HPDE6-E6E7 (cell line): ENCODE measurements at regions not wholly inside any gene's neighbourhood (a gene's known extent, or its start where the extent isn't known, plus 50 kb on each side); places are given as distances from the start of the nearest gene placed in this dataset.
"Not testable (repeated sequence)": the region's sequence is repeated elsewhere in the genome, so short reads cannot be mapped to it uniquely, and the experiment has no call there.

ENCODE experiments used
- DNase-seq: peaks from one replicate; pipeline ENCODE4 v3.0.0; 2011; ENCODE audit warnings: missing footprints; ENCODE audit errors: extremely low spot score

DNA sequence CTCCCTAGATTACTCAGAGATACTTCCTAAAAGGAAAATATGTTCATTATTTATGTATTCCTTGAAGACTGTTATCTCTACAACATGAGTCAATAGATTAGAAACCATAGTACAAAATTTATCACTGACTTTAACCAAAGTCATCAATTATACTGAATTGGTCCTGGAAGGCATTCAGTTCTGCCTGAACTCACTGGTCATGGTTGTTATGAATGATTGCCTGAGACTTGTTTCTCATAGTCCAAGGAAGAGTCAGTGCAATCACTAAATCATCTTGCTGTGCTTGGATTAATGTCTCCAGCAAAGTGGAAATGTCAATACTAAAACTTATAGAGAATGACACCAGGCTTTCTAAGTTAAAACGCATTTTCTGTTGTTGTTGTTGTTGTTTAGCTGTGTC, 878.6 kb upstream of the MANEA start:
- DNase-seq: no peak

DNA sequence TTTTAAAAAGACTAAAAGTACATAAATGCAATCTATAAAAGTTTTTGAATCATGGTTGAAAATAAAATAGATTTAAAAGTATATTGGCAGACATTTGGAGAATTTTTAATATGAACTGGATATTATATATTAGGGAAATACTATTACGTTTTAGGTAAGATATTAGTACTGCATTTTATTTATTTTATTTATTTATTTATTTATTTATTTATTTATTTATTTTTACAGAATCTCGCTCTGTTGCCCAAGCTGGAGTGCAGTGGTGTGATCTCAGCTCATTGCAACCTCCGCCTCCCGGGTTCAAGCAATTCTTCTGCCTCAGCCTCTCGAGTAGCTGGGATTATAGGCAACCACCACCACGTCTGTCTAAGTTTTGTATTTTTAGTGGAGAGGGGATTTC, 890.1 kb upstream of the MANEA start:
- not testable (repeated sequence) for DNase-seq

DNA sequence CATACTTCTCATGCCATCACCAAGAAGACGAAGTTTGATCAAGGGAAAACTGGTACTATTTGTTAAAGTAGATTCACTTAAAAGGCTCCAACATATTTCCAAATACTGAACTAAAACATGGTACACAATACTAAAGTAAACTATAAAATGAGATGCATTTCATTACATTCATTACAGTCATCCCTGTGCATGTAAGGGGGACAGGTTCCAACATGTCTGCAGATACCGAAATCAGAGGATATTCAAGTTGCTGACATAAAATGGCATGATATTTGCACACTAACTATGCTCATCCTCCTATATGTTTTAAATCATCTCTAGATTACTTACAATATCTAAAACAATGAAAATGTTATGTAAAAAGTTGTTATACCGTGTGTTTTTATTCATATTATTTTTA, 893.9 kb upstream of the MANEA start:
- DNase-seq: peak; percentile 8

DNA sequence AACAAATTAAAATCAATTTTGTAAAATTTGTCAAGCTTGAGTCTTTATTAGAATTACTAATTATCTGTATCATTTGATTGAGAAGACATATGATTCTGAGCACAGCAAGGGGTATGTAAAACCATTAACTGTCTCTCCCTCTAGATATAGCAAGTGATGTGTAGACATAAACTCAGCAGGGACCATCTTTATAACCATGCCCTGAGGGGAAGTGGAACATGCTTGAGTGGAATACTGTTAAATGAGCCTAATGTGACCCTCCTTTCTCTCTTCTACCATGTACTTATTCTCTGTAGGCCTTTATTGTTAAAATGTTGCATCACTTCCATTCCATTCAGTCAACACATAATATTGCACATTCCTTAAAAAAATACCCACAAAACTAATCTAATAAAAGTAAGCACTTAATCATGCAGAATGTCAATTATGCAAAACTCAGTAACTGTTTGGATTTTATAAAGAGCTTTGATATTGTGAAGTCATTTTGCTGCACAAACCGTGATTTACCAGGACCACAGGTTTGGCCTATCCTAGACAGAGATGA, 896.6 kb upstream of the MANEA start:
- no peak for DNase-seq

DNA sequence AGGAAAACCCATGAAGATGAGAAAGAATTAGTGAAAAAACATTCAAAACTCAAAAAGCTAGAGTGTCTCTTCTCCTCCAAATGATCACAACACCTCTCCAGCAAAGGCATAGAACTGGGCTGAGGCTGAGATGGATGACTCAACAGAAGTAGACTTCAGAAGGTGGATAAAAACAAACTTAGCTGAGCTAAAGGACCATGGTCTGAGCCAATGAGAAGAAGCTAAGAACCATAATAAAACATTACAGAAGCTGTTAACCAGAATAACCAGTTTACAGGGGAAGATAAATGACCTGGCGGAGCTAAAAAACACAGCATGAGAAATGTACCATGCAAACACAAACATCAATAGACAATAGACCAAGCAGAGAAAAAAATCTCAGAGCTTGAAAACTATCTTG, 904.1 kb upstream of the MANEA start:
- no peak for DNase-seq

DNA sequence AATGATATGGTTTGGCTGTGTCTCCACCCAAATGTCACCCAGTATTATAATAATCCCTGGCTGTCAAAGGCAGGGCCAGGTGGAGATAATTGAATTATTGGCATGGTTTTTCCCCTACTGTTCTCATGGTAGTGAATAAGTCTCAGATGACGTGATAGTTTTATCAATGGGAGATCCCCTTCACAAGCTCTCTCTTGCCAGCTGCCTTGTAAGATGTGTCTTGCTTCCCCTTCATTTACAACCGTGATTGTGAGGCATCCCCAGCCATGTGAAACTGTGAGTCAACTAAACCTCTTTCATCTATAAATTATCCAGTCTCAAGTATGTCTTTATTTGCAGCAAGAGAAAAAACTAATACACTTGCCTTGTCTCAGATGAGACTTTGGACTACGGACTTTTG, 907.3 kb upstream of the MANEA start:
- no peak for DNase-seq

DNA sequence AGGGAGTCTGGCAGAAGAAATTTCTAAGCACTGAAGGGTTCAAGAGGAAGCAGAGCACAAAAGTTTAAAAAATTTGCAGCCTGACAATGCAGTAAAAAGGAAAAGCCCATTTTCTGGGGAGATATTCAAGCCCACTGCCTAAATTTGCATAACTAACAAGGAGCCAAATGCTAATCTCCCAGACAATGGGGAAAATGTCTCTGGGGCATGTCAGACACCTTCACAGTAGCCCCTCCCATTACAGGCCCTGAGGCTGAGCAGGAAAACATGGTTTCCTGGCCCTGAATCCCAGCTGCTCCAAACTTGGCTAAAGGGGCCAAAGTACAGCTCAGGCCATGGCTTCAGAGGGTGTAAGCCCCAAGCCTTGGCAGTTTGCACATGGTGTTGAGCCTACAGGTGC, 908.5 kb upstream of the MANEA start:
- DNase-seq: no peak

DNA sequence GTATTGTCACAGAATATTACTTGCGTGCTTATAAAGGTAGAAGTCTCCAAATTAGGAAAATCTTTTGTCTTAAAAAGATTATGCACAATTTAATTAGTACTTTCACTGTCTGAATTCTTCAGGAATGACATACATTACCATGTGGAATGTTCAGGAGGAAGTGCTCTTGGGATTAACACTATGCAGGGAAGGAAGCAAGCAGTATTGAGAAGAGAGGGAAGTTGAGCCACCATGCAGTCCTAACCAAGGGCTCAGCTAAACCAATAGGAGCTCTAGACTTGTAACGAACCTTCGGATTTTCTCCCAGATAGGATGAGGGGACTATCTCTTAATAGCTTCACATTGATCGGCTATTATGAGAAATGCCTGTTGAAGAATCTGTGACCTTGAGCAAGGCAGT, 918.4 kb upstream of the MANEA start:
- no peak for DNase-seq

DNA sequence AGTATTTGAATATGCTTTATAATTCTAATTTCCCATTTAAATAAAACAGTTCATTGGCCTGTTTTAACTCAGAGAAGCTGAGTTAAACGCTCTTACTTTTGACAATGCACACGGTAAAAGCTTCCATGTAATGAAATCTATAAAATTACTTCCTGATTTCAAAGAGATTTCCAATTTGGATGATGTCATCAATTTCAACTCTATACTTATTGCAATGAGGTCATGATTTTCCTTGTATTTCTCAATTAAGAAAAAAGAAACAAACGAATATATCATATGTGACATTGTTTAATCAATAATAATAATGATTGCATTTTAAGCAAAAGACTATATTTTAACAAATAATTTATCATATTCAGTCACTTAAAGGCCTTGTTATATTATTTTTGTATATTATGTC, 926.1 kb upstream of the MANEA start:
- DNase-seq: no peak

DNA sequence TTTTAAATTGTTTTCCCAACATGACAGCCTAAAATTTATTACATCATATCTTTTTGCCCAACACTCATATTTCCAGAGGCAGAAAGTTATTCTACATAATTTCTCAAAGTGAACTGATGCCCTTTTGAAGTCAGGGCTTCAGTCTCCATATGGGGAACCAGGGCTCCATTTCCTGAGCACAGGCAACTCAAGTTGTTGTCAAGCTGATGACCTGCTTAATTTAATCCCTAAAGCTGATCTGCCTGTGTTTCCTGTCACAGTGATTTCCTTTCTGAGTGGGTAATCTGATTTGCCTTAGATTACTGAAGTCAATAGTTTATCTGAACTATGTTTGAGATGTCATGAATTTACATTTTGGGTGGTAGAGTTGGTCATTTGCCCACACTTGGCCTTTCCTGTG, 932.1 kb upstream of the MANEA start:
- DNase-seq: no peak

DNA sequence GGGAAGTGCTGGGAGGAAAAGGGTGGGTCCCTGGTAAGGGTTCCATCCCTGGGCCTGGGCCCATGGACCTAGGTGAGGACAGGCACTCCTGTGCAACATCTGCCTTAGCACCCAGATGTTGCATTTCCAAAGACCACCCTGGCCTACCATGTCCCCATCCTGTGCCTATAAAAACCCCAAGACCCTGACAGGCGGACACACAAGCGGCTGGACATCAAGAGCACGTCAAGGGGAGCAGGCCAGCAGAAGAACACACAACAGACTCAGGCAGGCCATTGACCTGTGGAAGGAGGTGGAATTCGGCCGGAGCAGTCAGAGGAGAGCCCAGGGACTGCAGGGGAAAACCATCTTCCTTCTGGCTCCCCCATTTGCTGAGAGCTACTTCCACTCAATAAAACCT, 937.8 kb upstream of the MANEA start:
- no peak for DNase-seq

DNA sequence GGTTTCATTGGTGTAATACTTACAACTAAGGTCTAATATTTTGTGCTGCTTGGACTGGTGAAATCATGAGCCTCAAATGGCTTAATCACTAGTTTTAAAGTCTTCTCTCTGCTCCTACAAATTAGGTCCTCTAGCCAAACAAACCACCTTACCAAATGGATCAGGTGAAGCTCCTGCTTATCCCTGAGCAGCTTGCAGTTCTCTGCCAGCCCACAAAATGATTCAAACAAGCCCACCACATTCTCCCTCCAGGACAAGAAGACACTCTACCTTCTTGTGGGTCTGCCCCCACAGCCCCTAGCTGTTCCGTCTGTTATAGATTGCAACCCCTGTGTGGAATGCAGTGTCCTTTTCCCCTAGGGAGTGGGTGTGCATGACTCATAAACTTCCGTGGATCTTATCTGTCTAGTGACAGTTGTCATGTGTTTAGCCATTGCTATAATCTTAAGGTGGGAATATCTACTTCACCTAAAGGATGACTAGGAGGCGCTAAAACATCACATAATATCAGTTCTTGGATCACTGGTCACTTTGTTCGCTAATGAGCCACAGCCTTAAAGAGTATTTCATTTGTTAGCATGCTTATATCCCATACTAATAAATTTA, 940.5 kb upstream of the MANEA start:
- peak; percentile 10 for DNase-seq

DNA sequence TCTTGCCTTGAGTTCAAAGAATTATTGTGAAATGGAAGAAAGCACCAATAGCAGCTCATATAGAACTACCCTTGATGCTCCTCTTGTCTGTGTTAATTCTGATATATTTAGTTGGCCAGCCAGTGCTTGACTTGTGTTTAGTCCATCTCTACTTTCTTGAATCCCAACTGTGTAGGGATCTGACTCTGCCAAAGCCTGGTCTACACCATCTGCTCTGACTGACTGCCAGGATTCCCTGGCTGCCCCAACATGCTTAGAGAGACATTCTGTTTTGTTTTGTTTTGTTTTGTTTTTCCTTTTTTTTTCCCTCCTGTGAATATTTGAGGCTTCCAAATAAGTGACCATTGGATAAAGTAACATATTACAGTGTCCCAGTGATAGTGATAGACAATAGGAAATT, 953.7 kb upstream of the MANEA start:
- DNase-seq: no peak

DNA sequence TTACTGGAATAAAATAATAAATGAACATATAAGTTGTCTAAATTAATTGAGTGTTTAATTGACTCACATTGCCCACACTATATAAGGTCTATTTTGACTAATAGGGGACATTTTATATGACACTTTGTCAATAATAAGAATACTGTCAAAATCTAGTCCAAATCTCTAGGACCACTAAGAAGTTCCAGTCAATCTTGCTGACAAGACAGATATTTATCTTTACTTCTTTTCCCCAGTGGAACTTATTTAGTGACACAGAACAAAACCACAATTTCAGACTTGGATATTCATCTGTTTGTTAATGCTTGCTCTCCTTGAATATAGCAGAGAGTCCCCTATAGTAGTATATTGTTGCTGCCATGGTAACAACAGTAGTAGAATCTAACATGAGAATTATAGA, 954.6 kb upstream of the MANEA start:
- no peak for DNase-seq

DNA sequence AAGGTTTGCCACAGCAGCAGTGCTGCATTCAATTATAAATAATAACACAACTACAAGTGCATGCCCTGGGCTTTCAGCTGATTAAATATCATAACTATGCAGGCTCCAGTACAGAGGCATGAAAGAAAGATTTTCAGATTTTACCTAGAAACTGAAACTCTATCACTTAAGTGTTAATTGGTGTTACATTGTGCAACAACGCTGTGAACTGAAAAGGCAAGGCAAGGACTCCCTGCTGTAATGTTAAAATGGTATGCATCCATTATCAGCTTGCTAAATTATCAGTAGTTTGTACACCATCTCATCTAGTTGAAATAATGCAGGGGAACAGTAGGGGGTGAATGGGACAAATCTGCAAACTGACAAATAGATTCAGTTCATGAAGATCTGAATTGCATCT, 976.7 kb upstream of the MANEA start:
- no peak for DNase-seq

DNA sequence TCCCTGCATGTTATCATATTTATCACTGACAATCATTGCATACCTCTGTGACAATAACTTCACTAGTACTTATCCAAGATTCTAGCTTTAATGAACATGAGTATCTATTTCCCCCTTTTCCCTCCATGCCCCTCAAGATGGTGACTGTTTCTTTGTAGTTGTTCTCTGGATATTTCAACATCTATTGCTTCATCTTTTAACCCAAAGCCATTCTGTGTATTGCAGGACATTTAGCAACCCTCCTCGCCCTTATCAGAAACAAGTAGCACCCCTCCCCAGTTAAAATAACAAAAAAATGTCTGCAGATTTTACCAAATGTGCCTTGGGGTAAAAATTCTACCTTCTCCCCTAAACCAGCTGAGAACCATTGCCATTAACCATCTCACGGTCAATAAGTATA, 979.8 kb upstream of the MANEA start:
- no peak for DNase-seq

DNA sequence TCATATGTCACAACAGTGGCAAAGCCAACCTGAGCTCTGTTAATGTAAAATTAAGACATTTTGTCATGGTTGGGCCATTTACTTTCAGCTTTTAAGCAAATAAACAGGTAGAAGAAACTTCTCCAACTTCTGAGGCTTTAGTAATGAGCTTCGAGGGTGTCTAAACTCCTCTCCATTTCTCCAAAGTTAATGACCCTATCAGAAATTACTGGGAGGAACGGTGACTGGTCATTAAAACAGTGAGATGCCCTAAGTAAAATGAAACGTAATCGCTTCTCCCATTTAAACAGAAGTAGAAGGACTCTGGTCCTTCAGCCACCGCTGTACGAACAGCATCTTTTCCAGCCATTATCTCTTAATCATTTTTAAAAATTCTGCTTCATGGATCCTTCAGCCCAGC, 986.9 kb upstream of the MANEA start:
- no peak for DNase-seq

DNA sequence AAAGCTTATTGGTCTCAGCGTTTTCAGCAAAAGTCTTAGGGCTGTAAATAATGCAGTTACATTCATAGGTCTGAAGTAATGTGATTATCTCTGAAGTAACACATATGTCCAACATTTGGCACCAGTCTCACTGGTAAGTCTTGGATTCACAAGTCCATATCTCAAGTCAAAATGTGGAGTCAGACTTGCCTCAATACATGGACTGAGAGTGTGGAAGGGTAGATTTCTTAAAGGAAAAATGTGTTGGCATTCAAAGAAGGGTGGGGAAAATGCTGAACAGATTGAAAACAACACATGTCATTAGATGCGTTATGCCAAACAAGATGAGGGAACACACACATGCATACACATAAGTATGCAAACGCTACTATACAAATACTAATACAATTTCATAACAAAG, 989.0 kb upstream of the MANEA start:
- no peak for DNase-seq

DNA sequence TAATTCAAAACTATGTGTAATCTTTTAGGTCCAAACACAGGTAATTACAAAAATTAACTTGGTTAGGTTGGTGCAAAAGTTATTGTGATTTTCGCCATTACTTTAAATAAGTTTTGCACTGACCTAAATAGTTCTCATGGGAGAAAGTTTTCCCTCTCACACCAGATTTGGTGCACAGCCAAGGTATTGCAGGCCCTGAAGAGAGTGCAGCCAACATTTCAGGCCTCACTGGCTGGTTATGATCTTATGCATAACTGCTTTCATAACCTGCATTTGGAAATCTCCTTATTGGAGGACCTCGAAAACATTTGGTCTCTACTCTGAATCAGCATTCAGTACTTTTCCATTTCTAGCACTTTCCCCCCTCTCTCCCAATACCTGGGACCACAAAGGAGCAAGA, 993.1 kb upstream of the MANEA start:
- no peak for DNase-seq

DNA sequence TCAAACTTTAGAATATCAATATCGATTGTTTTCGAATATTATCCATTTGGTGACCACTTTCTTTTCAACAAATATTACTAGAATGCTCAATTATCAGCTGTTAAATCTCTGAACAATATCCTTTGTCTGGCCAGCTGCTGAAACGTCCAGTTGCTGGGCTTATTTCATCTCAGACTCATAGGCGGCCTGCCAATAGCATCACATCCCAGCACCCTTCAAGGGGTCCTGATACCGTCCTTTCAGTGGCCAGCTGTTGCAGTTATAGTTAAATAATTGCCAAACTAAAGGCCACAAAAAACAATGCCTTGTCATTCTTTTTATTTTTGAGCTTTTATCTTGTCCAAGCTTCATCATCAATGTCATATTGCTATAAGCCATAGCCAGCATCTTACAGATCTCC, 1006.8 kb upstream of the MANEA start:
- no peak for DNase-seq

DNA sequence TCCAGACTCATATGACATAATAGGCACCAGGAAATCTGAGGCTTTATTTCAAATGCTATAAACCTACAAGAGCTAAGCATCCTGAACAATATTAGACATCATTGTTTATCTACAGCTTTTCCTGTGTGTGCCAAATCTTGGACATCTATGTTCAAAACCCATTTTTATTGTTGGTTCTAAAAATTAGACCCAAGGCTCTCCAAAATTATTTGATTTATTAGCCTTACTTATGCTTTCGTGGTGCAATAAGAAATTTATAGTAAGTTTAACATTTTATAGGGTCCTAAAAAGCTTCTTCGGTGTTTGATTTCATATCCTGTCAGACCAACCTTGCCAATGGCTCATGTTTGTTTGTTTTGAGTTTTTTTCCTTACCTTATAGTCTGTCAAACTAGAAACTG, 1014.5 kb upstream of the MANEA start:
- DNase-seq: no peak

DNA sequence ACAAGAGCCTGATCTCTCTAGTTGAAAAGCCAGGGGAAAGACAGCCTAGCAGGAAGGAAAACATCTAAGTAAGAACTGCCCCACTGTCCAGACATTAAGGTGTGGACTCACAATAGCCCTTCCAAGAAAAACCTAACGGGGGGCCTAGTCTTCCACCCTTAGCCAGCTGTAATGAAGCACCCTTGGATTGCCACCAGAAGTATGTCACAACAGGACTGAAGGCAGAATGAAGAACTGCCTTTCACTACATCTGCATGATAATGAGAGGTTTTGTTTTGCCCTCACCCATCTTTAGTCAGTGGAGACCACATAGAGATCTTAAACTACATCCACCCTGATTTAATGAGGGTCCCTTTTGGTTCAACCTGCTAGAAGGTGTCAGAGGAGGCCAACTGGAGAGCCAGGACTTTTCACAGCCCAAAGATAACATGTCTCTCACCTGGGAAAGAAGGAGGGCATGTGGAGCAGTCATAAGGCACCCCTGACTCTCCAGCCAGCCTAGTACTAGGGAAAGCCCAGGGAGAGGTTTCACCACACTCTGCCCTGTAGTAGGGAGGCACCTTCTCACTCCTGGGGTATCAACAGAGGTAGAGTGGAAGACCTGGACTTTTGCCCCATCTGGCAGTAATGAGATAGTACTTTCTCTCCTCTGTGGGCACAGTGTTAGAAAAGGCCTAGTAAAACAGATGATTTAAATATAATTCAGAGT, 1017.4 kb upstream of the MANEA start:
- DNase-seq: no peak

DNA sequence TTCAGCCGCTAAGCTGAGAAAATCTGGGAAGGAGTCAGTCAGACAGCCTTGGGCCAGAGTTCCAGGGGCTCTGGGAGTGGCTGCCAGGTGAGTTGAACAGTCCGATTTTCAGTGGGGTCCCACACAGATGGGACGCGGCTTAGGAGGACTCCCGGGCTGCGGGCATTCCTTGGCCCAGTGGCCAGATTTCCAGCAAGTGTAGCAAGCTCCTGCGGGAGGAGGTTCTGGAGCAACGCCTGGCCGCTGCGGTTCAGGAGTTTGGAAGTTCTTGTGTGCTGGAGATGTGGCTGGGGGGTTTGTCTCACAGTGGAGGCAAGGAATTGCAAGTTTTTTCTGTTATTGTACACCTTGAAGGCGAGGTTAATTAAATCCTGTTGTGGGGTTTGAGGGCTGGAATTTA, 1020.1 kb upstream of the MANEA start:
- not testable (repeated sequence) for DNase-seq

DNA sequence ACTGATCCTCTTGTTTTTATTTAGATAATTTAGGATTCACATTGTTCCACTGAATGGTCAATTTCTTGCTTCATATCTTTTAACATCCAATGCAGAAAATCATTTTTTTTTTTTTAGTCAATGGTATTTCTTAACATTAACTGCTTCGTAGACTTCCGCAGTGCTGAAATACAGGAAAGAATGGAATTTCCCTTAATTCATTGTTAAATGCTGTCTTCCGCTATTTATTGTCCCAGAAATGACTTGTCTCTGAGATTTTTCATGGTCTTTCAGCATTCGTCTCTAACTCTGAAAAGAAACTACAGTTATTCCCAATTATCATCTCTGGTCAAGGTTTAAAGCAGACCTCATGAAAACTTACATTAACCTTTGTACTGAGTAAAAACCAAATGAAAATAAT, 1029.1 kb upstream of the MANEA start:
- no peak for DNase-seq
